ENCODE measurements at regions not wholly inside any gene's neighbourhood (a gene's known extent, or its start where the extent isn't known, plus 50 kb on each side); places are given as distances from the start of the nearest gene placed in this dataset.

GRCh38 chr4:155592938-155593297 is 73.7 kb upstream of the GUCY1A1 start:
- H3K36me3 ChIP-seq (ENCODE audit: control insufficient read depth in 2 of 4, insufficient read depth in 4 of 4, low read length in 3 of 4) = no peaks in the 10 kb centered on the region
- ChIA-PET CTCF (ENCODE audit: partially characterized antibody) (no interaction called here), POLR2A (ENCODE audit: partially characterized antibody) (no interaction called here)
- H4K20me1 ChIP-seq (replicated peaks in 1 of 2; ENCODE audit: control insufficient read depth in 1 of 2, insufficient read depth in 2 of 2, low read length in 2 of 2) = no peaks in the 10 kb centered on the region
- no peak overlapping the region for H4K5ac ChIP-seq (ENCODE audit: insufficient read length, low read depth, low read length)
- WGBS, 2 experiments (ENCODE audit: extremely low coverage in 1 of 2, insufficient coverage in 1 of 2, insufficient read length in 1 of 2, insufficient replicate concordance in 2 of 2, low coverage in 1 of 2, low lambda C conversion rate in 2 of 2, missing lambda C conversion rate in 1 of 2) = 94% methylated on average over 1 of the region's 1 CpG; no CpG with 5 or more reads in 1 of the 2 experiments
- H3K27me3 ChIP-seq (replicated peaks in 1 of 4; ENCODE audit: control insufficient read depth in 3 of 4, extremely low read depth in 1 of 4, insufficient read depth in 3 of 4, low read length in 3 of 4) = peaks cover 0 to 1% (median 0%) of the 10 kb centered on the region in 4 experiments; a peak in 1 of 7 replicates
- no peak overlapping the region for H2BK12ac ChIP-seq (ENCODE audit: low read depth, low read length)
- no peak overlapping the region for H3K9ac ChIP-seq (replicated peaks in 1 of 4; ENCODE audit: extremely low read depth in 1 of 4, low read depth in 3 of 4, low read length in 3 of 4)
- H3K4ac ChIP-seq (replicated peaks; ENCODE audit: insufficient read length, low read depth, low read length) = no peak overlapping the region
- no peak overlapping the region for H3K56ac ChIP-seq (replicated peaks; ENCODE audit: insufficient read length, low read depth, low read length)
- TF ChIP-seq NANOG (IDR thresholded peaks at IDR 0.05; ENCODE audit: insufficient read depth, low read depth, low read length, poor library complexity, severe bottlenecking) = no peak
- no peak for TF ChIP-seq GABPA (IDR thresholded peaks at IDR 0.05; ENCODE audit: borderline replicate concordance, insufficient read depth, low read length)
- TF ChIP-seq NRF1 (IDR thresholded peaks at IDR 0.05; ENCODE audit: low read depth, low read length) = no peak
- no peaks in the 10 kb centered on the region for H3K79me2 ChIP-seq (ENCODE audit: control insufficient read depth in 1 of 2, insufficient read depth in 2 of 2, low read length in 2 of 2)
- no peaks in the 10 kb centered on the region for H3K4me1 ChIP-seq (replicated peaks in 1 of 4; ENCODE audit: control insufficient read depth in 3 of 4, insufficient read depth in 4 of 4, low read length in 3 of 4)
- no peak overlapping the region for H3K14ac ChIP-seq (ENCODE audit: insufficient read length)
- DNase-seq (ENCODE audit: low read depth in 1 of 2, low spot score in 2 of 2) (no peak), FAIRE-seq (no peak)
- H2BK20ac ChIP-seq (ENCODE audit: low read length) = no peak overlapping the region
- H2AFZ ChIP-seq (ENCODE audit: low read length) = no peak overlapping the region
- H4K91ac ChIP-seq (replicated peaks; ENCODE audit: insufficient read length, low read length) = no peak overlapping the region
- no peak overlapping the region for H2BK15ac ChIP-seq (ENCODE audit: low read length)
- no peaks in the 10 kb centered on the region for H3K23me2 ChIP-seq (ENCODE audit: low read depth, low read length)
- no peak overlapping the region for H3K23ac ChIP-seq (ENCODE audit: insufficient read length)
- H3K27ac ChIP-seq (ENCODE audit: low read depth, low read length) = no peak overlapping the region
- H3K18ac ChIP-seq (ENCODE audit: extremely low read depth, low read length) = no peak overlapping the region
- no peak overlapping the region for H3K4me3 ChIP-seq (ENCODE audit: extremely low read depth in 1 of 4, insufficient read depth in 2 of 4, low read depth in 3 of 4, low read length in 4 of 4)
- no peak overlapping the region for H2BK120ac ChIP-seq (replicated peaks; ENCODE audit: low read depth, low read length)
- H3K9me3 ChIP-seq (ENCODE audit: insufficient read depth in 2 of 2, low read depth in 1 of 2, low read length in 1 of 2) = no peaks in the 10 kb centered on the region
- H2BK5ac ChIP-seq (ENCODE audit: low read depth, low read length) = no peak overlapping the region
- no peak overlapping the region for H3K4me2 ChIP-seq (ENCODE audit: insufficient read depth in 1 of 2, low read depth in 2 of 2, low read length in 2 of 2)
- no peaks in the 10 kb centered on the region for H3K79me1 ChIP-seq (ENCODE audit: low read depth, low read length)
- H2AK5ac ChIP-seq (ENCODE audit: low read depth, low read length) = no peak overlapping the region
- no peak overlapping the region for H4K8ac ChIP-seq (ENCODE audit: extremely low read depth, insufficient read depth, low read length)

Measured in H1 (cell line).